ENCODE measurements at regions not wholly inside any gene's neighbourhood (a gene's known extent, or its start where the extent isn't known, plus 50 kb on each side); places are given as distances from the start of the nearest gene placed in this dataset.
"Not testable (repeated sequence)": the region's sequence is repeated elsewhere in the genome, so short reads cannot be mapped to it uniquely, and the experiment has no call there.

DNA sequence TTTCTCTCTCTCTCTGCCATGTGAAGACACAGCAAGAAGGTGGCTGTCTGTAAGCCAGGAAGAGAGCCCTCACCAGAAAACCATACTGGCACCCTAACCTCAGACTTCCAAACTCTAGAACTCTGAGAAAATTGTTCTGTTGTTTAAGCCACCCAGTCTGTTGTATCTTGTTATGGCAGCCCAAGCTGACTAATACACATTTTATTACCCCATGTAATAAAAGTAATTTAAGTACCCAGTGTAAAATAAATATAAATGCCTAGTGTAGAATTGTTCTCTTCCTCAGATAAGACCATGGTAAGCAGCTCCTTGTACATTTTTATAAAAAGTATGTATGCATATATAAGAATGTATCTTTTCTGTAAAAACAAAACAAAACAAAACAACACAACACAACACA, 119.7 kb downstream of the DTL start:
- no peak for DNase-seq (ENCODE audit: low read depth in 3 of 3)

DNA sequence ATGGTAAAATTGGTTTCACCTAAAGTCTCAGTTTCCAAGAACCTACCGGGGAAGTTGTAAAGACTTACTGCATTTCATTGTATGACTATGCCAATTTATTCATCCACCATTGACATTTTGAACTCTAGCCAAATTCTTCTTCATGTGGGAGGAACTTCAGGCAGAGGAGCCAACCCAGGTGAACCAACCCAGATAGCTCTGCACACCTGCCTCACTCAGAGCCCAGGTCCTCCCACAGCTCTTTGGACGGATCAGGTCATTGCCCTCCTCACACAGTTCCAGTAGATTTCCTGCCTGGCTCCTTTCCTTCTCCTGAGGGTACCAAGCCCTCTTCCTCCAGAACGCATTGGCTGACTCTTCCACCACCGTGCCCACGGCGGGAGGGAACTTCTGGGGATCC, 121.7 kb downstream of the DTL start:
- no peak for DNase-seq (ENCODE audit: low read depth in 3 of 3)

DNA sequence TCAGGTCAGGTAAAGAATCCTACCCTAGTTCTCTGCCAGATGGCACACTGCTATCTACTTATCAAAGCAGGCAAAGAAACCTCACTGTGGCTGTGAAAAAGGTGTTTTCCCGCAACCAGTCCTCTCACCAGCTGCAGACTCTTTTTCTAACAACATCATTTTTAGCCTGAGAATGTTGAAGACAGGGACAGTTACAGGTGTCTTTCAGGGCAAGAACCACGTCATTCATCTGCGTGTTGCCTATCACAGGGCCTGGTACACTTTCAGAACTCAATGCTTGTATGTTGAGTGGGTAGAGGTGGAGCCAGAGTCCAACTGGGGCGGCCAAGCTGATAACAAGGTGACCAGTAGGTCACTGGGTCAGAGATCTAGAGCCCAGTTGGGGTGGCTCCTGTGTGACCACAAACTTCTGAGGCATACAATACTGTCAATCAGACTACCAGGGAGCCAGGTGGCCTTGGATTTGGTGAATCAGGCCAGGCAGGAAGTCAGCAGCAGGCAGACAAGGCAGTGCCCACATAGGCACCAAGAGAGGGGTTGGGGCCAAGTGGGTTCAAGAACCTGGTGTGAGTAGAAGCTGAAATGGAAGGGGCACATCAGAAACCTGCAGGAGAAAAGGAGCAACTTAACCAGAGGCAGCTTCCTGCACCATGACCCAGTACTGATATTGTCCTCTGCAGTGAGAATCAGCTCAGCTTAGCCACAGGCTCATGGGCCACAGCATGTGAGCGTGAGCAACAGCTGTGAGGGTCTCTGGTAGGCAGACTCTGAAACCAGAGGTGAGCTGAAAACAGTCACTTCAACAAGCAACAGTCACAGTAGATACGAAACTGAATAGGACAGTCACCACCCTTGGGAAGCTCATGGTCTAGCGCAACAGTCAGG, 123.6 kb downstream of the DTL start:
- DNase-seq (ENCODE audit: low read depth in 3 of 3): no peak

DNA sequence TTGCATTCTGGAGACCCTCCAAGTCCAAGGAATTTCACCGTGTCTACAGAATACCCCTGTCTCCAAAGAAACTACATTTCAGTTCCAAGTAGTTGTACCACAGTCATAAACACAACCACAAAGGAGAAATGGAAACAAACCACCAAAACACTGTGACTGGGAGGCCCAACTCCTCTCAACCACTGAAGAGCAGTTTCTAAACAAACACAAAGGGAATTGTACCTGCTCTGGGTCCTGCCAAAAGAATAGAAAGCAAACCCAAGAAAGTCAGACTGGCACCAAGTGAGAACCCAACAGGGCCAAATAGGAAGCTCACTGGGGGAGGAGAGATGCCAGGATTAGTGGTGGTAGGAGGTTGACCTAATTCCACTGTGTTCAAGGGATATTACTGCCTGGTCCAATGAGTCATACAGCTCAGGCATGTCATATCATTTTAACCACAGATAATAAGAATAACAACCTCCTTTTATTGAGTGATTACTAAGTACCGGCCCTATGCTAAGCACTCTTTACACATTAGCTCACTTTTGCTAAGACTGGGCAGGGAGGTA, 123.9 kb upstream of the PPP2R5A start:
- no peak for DNase-seq (ENCODE audit: low read depth in 3 of 3)

DNA sequence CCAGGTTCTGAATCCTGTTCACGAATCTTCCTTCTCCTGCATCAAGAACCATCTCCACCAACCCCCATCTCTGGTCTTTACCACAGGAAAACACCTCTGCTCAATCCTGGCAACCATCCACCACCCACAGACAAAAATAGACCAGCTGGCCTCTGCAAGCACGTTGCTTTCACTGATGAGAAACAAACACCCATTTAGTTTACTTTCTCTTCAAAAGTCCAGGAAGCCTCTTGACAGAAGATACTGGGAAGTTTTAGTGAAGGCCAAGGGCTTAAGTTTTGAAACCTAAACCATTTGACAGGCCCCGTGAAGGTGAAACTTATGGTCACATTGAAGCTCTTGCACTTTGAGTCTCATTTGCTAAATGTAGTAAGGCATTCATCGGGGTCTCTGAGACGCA, 122.6 kb upstream of the PPP2R5A start:
- no peak for DNase-seq (ENCODE audit: low read depth in 3 of 3)

DNA sequence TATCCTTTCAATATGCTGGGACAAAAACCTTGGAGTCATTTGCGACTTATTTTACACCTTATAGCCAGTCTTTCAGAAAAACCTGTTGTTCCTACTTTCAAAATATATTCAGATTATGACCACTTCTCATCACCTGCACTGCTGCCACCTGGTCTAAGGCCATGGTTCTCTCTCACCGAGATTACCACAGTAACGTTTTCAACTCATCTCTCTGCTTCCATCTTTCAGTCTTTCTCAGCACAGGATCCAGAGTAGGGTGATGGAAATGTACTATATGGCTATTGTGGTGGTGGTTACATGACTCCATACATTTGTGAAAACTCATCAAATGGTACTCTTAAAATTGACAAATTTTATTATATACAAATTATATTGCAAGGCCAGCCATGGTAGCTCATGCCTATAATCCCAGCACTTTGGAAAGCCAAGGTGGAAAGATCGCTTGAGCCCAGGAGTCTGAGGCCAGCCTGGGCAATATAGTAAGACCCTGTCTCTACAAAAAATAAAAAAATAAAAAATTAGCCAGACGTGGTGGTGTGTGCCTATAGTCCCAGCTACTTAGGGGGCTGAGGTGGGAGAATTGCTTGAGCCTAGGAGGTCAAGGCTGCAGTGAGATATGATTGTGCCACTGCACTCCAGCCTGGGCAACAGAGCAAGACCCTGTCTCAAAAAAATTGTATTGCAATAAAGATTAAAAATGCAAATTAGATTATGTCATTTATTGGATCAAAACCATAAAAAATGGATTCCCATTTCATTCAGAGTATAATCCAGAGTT, 120.9 kb upstream of the PPP2R5A start:
- no peak for DNase-seq (ENCODE audit: low read depth in 3 of 3)

DNA sequence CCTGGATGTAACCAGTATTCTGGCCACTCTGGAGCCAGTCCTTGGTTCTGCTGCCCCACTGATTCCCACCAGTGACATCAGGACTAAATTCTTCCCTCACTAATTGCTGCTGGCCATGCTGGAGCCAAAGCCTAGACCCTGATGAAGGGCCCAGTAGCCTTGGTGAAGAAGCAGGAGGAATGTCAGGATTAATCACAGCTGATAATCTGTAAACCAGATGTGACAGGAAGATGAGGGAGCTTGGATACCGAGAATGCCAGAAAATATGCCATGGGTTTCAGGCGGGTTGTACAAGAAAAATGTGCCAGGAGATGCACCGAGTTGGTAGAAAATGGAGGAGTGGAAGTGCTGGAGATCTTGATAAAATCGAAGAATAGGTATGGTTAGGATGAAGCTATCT, 119.0 kb upstream of the PPP2R5A start:
- DNase-seq (ENCODE audit: low read depth in 3 of 3): no peak

DNA sequence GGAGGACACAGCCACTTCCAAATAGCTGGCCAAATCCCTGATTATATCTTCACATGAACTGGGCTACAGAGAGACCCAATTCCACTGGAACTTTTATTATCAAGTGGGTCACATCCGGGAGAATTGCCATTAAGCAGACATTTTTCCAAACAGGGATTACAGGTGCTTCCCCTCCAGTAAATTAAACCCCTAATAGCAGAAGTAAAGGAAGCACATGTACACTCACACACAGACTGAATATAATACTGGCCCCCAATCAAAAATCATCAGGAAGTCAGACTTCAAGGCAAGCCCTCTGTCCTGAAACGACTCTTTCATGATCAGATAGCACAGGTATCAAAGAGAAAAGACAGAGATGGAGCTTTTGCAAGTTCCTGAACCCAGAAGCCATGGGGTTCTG, 118.6 kb upstream of the PPP2R5A start:
- no peak for DNase-seq (ENCODE audit: low read depth in 3 of 3)

DNA sequence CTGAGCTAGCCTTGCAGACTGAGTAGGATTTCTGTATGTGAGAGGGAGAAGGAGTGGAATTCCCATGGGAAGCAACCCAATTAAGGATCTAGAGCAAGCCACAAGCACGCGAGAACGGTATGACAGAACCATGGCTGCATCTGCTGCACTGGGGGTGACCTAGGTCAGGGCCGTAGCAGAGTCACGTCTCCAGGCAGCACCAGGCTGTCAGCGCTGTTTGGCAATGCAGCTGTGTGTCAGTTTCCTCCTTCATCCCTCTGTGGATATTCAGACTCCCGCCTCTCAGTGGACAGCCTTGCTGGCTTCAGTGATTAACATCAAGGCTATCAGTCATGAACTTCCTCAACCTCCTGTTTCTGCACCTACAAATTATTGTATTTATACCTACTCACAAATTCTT, 118.1 kb upstream of the PPP2R5A start:
- no peak for DNase-seq (ENCODE audit: low read depth in 3 of 3)

DNA sequence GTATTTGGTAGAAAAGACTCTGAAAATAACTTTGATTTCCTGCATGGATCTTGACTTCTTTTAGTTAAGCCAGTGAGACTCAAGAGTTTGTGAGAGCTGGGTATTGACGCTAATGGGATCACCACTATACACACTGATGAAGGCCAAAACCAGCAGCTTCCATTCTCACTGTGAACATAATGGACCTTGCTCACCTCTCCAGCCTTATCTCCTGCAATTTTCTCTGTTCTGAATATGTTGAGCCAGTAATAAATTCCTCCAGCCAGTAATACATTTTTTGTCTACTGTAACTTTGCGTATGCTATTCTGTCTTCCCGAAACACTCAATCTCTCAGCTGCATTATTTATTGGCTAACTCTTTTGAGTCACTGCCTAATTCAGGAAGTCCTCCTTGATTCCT, 111.6 kb upstream of the PPP2R5A start:
- DNase-seq (ENCODE audit: low read depth in 3 of 3): no peak

DNA sequence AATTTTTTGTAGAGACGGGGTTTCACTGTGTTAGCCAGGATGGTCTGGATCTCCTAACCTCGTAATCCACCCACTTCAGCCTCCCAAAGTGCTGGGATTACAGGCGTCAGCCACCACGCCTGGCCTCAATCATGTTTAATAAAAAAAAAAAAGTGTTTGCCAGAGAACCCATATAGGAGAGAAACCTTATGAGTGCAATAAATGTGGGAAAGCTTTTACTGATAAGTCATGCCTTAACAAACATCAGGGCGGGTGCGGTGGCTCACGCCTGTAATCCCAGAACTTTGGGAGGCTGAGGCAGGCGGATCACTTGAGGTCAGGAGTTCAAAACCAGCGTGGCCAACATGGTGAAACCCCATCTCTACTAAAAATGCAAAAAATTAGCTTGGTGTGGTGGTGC, 110.9 kb upstream of the PPP2R5A start:
- DNase-seq (ENCODE audit: low read depth in 3 of 3): not testable (repeated sequence)

DNA sequence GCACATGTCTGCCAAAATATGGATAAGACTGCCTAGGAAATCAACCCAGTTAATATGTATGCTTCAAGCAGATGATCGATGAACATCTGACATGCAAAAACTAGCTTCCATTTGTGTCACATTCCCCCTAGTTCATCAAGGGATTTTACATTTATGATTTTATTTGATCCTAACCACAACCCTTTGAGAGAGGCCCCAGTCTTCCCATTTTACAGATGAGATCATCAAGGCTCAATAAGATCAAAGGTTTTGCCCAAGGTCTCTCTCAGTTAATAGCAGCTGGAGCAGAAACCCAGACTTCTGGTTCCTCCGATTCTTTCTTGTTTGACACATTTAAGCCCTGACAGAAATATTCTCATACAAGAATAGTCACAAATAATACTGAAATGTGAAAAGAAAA, 107.7 kb upstream of the PPP2R5A start:
- no peak for DNase-seq (ENCODE audit: low read depth in 3 of 3)

DNA sequence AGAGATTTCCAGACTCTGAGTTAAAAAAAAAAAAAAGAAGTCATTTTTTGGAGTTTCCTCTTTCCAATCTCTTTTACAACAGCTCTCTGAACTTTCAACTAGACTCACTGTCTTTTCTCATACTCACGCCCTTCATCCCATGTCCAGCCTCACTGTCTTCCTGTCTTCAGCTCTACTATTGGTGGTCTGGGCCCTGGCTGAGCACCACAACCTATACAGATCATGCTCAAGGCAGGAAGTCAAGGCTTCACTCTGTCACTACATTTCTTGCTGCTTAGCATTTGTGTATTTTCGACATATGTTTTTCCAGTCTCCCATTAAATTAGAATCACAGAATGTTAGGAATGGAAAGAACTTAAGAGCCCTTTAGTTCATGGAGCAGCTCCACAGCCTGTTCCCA, 106.4 kb upstream of the PPP2R5A start:
- no peak for DNase-seq (ENCODE audit: low read depth in 3 of 3)

DNA sequence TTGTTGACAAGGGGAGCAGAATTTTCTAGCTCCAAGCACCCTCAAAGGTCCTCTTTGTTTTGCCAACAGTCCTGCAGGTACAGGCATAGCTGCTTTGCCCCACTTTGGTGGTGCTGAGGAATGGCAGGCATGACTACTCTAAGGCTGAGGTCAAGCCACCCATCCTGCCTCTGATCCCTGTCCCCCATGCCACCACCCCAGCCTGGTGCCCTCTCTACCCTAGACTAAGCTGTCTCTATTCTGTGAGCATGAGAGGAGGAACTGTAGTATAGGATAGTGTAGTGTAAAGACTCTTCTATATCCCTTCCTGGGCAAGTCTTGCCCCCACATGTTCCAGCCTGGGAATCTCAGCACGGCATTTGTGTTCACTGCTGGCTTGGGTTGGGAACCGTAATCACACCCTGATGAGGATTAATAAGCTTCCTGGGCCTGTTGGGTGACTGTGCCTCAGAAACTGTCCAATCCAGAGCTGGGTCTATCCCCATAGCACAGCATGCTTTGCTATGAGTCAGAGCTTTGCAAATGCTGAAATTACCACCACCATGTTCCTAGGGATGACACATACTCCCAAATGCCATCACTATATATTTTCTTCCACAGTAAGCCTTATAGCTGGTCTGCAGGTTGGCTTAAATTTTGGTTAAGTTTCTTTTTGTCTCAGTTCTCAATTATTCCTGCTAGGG, 105.7 kb upstream of the PPP2R5A start:
- DNase-seq (ENCODE audit: low read depth in 3 of 3): no peak

DNA sequence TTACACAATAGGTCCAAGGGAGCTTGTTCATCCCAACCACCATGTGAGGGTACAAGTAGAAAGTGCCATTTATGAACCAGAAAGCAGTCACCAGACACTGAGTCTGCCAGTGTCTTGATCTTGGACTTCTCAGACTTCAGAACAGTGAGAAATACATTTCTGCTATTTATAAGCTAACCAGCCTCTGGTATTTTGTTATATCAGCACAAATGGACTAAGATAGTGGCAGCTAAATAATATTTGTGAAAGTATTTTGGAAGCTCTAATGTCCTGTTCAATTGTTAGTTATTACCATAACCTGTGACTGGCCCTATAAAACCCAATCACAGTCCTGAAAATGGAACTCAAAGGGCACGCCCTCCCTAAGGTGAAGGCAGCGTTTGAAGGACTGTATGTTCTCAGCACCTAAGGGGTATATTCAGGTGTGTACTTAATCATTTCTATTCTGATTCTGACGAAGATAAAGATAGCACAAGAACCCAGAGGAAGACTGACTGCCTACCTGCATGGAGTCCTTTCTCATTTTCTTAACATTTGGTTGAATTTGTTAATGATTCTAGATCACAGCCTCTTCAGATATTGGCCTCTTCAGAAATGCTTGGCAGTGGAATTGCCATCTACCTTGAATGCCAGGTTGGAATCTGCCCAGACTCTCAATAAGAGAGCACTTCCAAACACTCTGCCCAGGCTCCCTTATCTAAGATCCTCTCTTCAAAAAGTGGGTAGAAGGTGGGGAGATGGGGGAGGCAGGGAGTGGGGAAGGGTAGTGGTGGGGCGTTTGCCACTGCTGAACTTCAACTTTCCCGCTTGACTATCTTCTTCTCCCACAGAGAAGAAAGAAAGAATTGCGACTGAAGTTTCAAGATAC, 104.0 kb upstream of the PPP2R5A start:
- DNase-seq (ENCODE audit: low read depth in 3 of 3): no peak

DNA sequence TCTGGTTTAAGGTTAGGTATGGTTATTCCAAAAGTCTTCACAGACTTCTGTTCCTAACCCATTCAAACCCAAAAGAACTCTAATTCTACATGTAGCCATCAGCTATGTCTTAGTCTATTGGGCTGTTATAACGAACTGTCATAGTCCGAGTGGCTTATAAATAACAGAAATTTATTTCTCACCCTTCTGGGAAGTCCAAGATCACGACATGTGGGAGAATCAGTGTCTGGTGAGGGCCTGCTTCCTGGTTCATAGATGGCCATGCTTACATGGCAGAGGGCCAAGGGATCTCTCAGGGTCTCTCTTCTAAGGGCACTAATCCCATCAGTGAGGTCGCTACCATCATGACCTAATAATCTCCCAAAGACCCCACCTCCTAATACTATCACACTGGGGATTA, 103.0 kb upstream of the PPP2R5A start:
- DNase-seq (ENCODE audit: low read depth in 3 of 3): no peak

DNA sequence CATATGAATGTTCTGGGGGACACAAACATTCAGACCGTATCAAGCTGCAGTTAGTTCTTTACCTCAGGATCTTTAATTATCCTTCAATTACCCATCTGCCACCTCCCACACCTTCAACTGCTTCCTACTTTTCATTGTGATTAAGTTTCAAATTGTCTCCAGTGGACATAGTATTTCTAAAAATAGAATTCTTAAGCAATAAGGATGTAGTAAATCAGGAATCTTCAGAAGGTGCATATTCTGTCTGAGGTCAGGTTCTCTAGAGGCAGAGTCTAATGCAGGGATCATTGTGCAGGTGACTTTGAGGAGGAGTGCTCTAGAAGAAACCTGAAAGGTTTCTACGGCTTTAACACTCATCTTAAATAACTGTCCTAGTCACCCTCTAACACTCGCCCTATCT, 102.6 kb upstream of the PPP2R5A start:
- no peak for DNase-seq (ENCODE audit: low read depth in 3 of 3)

DNA sequence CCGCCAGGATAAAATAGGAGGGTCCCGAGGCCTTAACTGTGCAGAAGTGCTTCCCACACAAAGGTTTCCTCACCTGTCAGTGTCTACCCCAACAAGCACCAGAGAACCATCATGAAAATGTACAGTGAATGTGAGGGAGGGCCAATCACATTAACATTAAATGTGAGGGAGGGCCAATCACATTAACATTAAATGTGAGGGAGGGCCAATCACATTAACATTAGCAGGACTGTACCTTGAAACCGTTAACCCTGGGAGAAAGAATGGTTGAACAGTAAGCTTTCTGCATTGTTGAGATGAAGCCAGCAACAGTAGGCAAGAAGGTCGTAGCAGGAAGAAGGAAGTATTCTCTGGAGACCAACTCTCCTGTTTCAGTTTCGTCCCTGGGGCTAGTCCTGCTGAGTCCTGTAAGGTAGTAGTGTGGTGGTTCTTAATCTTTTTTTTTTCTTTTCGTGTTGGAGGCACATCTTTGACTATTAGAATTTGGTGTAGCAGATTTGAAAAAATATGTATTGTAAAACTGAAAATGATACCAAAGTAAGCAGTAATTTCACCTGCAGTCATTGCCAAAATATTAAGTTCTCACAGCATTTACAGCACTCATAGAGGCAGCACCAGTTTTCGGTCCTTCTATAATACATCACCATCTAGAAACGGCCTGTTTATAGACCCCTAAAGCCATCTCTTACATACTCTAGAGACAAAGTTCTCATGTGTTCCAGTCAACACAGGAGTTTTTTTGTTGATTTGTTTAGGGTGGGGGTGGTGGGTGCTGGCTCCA, 98.6 kb upstream of the PPP2R5A start:
- DNase-seq (ENCODE audit: low read depth in 3 of 3): no peak

DNA sequence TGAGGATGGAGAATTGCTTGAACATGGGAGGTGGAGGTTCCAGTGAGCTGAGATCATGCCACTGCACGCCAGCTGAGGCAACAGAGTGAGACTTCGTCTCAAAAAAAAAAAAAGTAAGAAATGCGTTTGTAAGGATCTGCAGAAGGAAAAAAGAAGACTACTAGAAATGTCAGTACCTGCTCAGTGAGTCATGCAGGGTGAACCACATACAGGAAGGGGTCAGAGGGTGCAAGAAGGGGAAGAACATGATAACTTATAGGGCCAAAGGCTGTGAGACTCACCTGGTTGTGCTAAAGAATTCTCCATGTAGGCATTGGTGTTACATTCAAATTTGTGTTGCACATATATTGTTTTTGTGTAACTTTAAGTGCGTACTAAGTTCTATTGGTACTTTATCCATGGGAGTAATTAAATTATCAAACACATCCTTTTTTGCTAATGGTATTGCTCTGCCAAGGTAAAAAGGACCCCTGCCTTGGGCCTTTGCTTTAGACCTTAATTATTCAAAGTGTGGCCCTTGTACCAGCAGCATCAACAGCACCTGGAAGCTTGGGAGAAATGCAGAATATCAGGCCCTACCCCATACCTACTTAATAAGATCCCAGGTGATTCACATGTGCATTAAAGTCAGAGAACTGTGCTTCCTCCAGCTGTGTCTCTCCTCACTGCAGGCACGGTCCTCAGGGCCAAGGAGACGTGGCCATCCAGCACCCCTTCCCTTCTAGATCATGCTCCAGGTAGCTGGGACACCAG, 96.4 kb upstream of the PPP2R5A start:
- DNase-seq (ENCODE audit: low read depth in 3 of 3): no peak

DNA sequence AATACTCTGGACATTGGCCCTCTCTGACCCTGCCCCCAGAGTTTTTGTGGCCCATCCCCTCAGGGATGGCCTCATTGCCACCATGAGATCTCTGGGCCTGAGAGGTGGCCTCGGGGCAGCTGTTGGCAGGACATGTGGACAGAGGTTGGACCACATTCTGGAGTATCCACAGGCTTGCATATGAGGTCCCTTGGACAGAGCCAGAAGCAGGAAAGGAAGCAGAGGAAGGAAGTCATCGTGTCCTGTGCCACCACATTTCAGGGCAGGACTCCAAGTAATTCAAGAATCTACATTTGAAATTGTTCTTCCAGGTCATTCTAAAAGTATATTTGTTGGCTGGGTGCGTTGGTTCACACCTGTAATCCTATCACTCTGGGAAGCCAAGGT, 95.9 kb upstream of the PPP2R5A start:
- no peak for DNase-seq (ENCODE audit: low read depth in 3 of 3)

Measured in stimulated activated CD4-positive, alpha-beta T cell treated with anti-CD3 and anti-CD28 coated beads, TNF-alpha, amount 100 ng/mL, for 48 hours (primary cell).